ENCODE measurements at regions not wholly inside any gene's neighbourhood (a gene's known extent, or its start where the extent isn't known, plus 50 kb on each side); places are given as distances from the start of the nearest gene placed in this dataset.

DNA sequence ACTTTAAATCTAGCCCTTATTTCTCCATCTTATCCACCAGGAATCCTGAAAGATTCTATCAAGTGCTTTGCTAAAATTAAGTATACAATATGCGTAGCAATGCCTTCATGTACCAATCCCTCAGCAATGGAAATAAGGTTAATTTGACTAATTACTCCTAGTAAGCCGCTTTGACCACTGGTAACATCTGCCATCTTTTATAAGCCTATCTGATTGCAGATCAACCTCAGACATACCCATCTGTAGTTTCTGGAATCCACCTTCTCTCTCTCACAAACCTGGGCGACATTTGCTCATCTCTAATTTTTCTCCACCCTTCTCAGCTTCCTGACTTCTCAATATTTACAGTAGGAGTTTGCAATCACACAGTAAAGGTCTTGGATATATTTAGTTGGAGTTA is 138.8 kb upstream of the CRHR1 start:
- TF ChIP-seq, protein P1, sequence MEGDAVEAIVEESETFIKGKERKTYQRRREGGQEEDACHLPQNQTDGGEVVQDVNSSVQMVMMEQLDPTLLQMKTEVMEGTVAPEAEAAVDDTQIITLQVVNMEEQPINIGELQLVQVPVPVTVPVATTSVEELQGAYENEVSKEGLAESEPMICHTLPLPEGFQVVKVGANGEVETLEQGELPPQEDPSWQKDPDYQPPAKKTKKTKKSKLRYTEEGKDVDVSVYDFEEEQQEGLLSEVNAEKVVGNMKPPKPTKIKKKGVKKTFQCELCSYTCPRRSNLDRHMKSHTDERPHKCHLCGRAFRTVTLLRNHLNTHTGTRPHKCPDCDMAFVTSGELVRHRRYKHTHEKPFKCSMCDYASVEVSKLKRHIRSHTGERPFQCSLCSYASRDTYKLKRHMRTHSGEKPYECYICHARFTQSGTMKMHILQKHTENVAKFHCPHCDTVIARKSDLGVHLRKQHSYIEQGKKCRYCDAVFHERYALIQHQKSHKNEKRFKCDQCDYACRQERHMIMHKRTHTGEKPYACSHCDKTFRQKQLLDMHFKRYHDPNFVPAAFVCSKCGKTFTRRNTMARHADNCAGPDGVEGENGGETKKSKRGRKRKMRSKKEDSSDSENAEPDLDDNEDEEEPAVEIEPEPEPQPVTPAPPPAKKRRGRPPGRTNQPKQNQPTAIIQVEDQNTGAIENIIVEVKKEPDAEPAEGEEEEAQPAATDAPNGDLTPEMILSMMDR (IDR thresholded peaks at IDR 0.05) = no peak
- no peak for TF ChIP-seq POLR2AphosphoS5 (IDR thresholded peaks at IDR 0.05; ENCODE audit: low read depth, low read length)

Measured in Panc1 (cell line).